ENCODE measurements at regions not wholly inside any gene's neighbourhood (a gene's known extent, or its start where the extent isn't known, plus 50 kb on each side); places are given as distances from the start of the nearest gene placed in this dataset.
A peak's percentile ranks its signal among the peaks of the same experiment; 100 is the strongest.
"Not testable (repeated sequence)": the region's sequence is repeated elsewhere in the genome, so short reads cannot be mapped to it uniquely, and the experiment has no call there.

GRCh38 chr17:73855720-73856333 lies 211.6 kb upstream of the SDK2 start:
- peak; percentile 52 for DNase-seq (ENCODE audit: low read depth)
- no peak overlapping the region for H3K4me3 ChIP-seq (ENCODE audit: low read depth, low read length)
- TF ChIP-seq MAX (IDR thresholded peaks at IDR 0.05; ENCODE audit: low read depth, low read length) (no peak), POLR2A (IDR thresholded peaks at IDR 0.05; ENCODE audit: extremely low read depth, insufficient read length) (no peak), MYC (IDR thresholded peaks at IDR 0.05; ENCODE audit: low read depth, low read length) (no peak), CTCF (IDR thresholded peaks at IDR 0.05; ENCODE audit: low read depth, low read length) (no peak)

GRCh38 chr17:73856556-73856955 lies 212.3 kb upstream of the SDK2 start:
- TF ChIP-seq CTCF (IDR thresholded peaks at IDR 0.05; ENCODE audit: low read depth, low read length) = no peak
- TF ChIP-seq MYC (IDR thresholded peaks at IDR 0.05; ENCODE audit: low read depth, low read length) = no peak
- TF ChIP-seq POLR2A (IDR thresholded peaks at IDR 0.05; ENCODE audit: extremely low read depth, insufficient read length) = no peak
- TF ChIP-seq MAX (IDR thresholded peaks at IDR 0.05; ENCODE audit: low read depth, low read length) = no peak
- H3K4me3 ChIP-seq (ENCODE audit: low read depth, low read length) = no peak overlapping the region
- DNase-seq (ENCODE audit: low read depth) = no peak

GRCh38 chr17:73859439-73860008 lies 215.3 kb upstream of the SDK2 start:
- not testable (repeated sequence) for DNase-seq (ENCODE audit: low read depth); H3K4me3 ChIP-seq (ENCODE audit: low read depth, low read length)

- no peak overlapping the region for H3K4me3 ChIP-seq (ENCODE audit: low read depth, low read length)
- no peak for DNase-seq (ENCODE audit: low read depth)
- TF ChIP-seq CTCF (IDR thresholded peaks at IDR 0.05; ENCODE audit: low read depth, low read length) (no peak), POLR2A (IDR thresholded peaks at IDR 0.05; ENCODE audit: extremely low read depth, insufficient read length) (no peak), MAX (IDR thresholded peaks at IDR 0.05; ENCODE audit: low read depth, low read length) (no peak), MYC (IDR thresholded peaks at IDR 0.05; ENCODE audit: low read depth, low read length) (no peak)
These were observed 217.3 kb upstream of the SDK2 start for GRCh38 chr17:73861543-73861942.

- H3K4me3 ChIP-seq (ENCODE audit: low read depth, low read length) = no peak overlapping the region
- TF ChIP-seq MYC (IDR thresholded peaks at IDR 0.05; ENCODE audit: low read depth, low read length) (no peak), MAX (IDR thresholded peaks at IDR 0.05; ENCODE audit: low read depth, low read length) (no peak), CTCF (IDR thresholded peaks at IDR 0.05; ENCODE audit: low read depth, low read length) (no peak), POLR2A (IDR thresholded peaks at IDR 0.05; ENCODE audit: extremely low read depth, insufficient read length) (no peak)
- DNase-seq (ENCODE audit: low read depth) = no peak
These were observed 219.7 kb upstream of the SDK2 start for GRCh38 chr17:73863761-73864535.

GRCh38 chr17:73865831-73866230 lies 221.6 kb upstream of the SDK2 start:
- DNase-seq (ENCODE audit: low read depth) = no peak
- TF ChIP-seq CTCF (IDR thresholded peaks at IDR 0.05; ENCODE audit: low read depth, low read length) = no peak
- no peak for TF ChIP-seq MYC (IDR thresholded peaks at IDR 0.05; ENCODE audit: low read depth, low read length)
- TF ChIP-seq POLR2A (IDR thresholded peaks at IDR 0.05; ENCODE audit: extremely low read depth, insufficient read length) = no peak
- TF ChIP-seq MAX (IDR thresholded peaks at IDR 0.05; ENCODE audit: low read depth, low read length) = no peak
- H3K4me3 ChIP-seq (ENCODE audit: low read depth, low read length) = no peak overlapping the region
